ENCODE measurements at regions not wholly inside any gene's neighbourhood (a gene's known extent, or its start where the extent isn't known, plus 50 kb on each side); places are given as distances from the start of the nearest gene placed in this dataset.

DNA sequence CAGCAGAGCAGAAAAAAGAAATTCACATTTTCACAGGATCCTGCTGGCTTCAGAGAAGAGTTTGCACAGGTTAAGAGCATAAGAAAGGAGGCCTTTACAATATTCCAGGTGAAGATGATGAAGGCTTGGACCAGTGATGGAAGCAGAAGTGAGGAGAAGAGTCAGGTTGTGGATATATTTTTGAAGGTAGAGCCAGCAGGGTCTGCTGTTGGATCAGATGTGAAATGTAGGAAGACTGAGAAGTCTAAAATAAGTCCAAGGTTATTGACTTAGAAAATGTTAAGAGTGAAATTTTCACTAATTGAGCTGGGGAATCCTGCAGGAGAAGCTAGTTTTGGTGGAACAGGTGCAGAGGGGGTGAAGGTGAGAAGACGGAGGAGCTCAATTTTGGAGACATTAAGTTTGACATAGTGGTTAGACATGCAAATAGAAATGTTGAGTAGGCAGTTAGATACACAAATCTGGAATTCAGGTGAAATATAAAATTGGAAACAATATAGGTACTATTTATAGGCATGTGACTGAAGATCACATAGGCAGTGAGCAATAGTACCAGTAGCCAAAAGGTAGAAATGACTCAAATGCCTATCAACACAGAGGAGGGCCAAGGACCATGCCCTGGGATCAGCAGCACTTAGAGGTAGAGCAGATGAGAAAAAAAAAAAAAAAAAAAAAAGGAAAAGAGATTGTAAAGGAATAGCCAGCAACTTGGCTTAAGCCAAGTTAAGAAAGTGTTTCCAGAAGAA, 252.0 kb downstream of the AASDHPPT start:
- DNase-seq (ENCODE audit: low read depth in 2 of 2) = no peak

DNA sequence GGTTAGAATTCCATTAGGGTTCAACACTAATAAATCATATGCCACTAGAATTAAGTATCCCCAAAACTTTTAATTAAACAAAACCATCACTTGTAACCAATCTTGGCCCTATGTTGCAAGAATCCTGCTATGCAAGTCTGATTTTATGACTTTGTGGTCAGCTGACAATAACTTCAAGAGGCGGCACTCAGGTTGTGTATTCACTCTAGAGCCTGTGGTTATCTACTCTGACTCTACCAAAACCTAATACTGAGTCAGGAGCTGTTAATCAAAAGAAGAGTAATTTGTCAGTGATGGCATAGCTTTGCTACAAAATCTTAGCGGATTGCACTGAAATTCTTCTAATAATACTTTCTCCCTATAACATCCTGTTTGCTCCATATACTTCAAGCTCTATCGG, 253.7 kb downstream of the AASDHPPT start:
- DNase-seq (ENCODE audit: low read depth in 2 of 2) = no peak

DNA sequence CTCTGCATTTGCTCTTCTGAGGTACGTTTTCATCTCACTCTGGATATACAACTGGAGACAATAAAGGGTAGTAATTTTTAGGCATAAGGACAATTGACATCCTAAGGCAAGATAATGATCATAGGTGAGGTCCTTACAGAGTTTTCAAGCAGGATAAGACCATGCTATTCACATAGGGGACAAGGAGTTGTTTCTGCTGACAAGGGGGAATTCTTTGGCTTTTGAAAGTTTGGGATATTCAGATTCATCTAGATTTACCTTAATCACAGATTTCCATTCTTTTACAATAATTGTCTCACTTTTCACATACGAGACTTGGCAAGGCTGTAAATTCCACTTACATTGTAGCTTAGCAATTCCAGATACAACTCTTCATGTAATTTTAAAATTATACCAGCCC, 256.2 kb downstream of the AASDHPPT start:
- DNase-seq (ENCODE audit: low read depth in 2 of 2) = no peak

- no peak for DNase-seq (ENCODE audit: low read depth in 2 of 2)
These were observed 266.9 kb downstream of the AASDHPPT start for GRCh38 chr11:106344394-106344793.

- DNase-seq (ENCODE audit: low read depth in 2 of 2) = no peak
These were observed 267.5 kb downstream of the AASDHPPT start for GRCh38 chr11:106344966-106345365.

- DNase-seq (ENCODE audit: low read depth in 2 of 2) = no peak
These were observed 275.6 kb downstream of the AASDHPPT start for GRCh38 chr11:106353031-106353430.

GRCh38 chr11:106369224-106369623, 291.8 kb downstream of the AASDHPPT start:
- DNase-seq (ENCODE audit: low read depth in 2 of 2) = no peak

DNA sequence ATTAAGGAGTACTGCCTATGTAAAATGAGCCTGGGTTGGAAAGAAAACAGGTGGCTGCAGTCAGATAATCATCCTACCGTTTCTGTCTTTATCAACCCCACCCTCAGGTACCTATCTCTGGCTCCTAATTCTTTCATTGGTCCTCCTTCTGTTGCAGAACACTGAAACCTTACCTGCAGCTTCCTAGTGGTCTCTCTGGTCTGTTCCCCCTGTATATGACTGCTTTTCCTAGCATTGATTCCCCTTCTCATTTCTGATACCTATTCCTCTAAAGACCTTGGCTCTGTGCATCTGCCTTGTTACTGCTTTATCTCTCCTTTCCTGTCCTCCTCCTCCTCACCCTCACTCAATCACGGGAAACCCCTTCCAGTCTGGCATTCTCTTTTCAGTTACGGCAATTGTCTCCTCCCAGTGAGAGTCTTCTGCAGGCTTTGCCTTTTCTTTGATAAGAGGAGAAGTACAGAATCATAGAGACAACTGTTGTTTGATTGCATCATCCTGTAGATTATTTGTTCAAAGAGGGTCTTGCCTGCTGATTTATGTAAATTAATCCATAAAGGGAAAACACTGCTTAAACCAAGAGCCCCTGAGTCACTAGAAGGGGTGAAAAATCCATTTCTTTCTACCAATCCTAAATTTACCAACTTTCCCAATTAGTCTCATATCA, 301.2 kb downstream of the AASDHPPT start:
- no peak for DNase-seq (ENCODE audit: low read depth in 2 of 2)

GRCh38 chr11:106379265-106379664, 301.8 kb downstream of the AASDHPPT start:
- DNase-seq (ENCODE audit: low read depth in 2 of 2) = no peak

DNA sequence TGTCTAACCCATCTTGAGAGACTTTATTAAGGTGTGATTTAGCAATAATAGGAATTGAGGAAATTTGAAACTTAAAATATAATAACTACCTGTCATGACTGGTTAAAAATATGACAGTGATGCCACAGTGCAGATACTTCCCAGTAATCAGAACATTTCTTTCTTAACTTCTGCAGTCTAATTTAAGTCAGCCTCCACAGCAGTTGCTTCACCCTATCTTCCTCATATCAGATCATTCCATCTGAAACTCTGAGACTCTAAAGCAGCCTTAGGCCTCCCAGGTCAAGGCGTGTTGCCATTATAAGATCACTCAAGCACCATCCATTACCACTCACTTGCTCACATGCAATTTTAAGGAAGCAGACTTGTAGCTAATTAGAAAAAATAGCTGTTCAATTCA, 302.2 kb downstream of the AASDHPPT start:
- DNase-seq (ENCODE audit: low read depth in 2 of 2) = no peak

DNA sequence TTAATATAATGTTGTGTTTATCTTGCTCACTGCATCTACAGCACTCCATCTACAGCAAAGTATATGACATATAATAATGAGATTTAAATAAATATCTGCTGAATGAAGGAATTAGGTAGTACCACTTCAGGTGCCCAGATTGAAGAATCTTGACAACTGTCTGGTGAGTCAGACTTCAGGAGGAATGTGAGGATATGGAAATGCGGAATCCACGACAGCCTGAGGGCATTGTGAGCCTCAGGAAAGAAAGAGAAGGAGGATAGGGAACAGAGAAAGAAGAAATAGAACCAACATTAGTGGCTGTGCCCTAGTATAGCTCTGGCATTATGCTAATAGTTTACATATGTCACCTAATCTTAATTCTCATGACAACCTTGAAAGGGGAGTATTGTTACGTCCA, 304.4 kb downstream of the AASDHPPT start:
- no peak for DNase-seq (ENCODE audit: low read depth in 2 of 2)

DNA sequence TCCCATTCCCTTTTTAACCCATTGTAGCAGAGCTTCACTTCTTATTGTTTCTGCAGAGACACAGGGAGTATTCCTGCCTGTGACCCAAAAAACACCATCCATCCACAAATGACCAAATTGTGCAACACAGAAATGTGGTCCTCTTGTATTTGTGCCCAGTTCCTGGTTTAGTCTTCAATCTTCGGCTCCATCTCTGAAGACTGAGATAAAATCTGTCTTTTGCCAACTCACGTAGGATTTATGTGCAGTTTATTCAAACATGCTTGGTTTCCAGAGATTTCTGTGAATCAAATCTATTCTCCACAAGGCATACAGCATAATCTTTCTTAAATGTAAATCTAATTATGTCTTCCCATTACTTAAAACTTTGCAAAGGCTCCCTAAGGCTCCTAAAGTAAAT, 307.0 kb downstream of the AASDHPPT start:
- no peak for DNase-seq (ENCODE audit: low read depth in 2 of 2)

DNA sequence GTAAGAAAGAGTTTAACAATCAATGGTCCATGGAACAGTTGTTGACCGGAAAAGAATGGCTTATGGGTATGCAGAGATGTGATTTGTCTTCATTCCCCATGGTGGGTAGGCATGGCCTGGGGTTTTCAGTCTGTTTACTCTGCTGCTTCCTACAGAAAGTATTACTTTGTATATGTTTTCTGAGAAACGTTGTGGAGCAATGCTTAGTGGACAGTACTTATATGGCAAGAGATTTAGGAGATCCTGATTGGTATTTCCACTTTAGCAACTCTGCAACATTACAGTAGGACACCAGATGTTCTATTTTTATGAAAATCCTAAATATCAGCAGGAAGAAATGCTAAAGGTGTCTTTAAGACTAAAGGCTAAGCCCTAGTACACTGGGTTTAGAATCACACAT, 309.1 kb downstream of the AASDHPPT start:
- no peak for DNase-seq (ENCODE audit: low read depth in 2 of 2)

- DNase-seq (ENCODE audit: low read depth in 2 of 2) = no peak
These were observed 311.6 kb downstream of the AASDHPPT start for GRCh38 chr11:106389101-106389500.

DNA sequence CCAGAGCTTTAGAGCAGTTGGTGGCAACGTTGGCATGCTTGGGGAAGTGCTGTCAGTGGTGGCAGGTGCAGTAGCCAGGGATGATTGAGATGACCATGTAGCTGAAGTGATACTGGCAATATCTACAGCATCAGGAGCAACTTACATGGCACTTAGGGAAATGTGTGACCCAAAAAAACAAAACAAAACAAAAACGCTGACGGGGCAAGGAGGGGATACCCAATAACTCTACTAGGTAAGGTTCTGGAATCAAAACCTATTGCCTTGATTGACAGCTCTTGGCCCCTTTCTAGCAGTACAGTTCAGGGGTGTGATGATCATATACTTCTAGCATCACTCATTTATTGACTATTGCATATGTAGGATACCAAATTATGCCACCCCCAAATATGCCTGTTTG, 312.6 kb downstream of the AASDHPPT start:
- no peak for DNase-seq (ENCODE audit: low read depth in 2 of 2)

- peak in 1 of 2 donors; percentile 1 for DNase-seq (ENCODE audit: low read depth in 2 of 2)
These were observed 314.4 kb downstream of the AASDHPPT start for GRCh38 chr11:106391771-106392420.

DNA sequence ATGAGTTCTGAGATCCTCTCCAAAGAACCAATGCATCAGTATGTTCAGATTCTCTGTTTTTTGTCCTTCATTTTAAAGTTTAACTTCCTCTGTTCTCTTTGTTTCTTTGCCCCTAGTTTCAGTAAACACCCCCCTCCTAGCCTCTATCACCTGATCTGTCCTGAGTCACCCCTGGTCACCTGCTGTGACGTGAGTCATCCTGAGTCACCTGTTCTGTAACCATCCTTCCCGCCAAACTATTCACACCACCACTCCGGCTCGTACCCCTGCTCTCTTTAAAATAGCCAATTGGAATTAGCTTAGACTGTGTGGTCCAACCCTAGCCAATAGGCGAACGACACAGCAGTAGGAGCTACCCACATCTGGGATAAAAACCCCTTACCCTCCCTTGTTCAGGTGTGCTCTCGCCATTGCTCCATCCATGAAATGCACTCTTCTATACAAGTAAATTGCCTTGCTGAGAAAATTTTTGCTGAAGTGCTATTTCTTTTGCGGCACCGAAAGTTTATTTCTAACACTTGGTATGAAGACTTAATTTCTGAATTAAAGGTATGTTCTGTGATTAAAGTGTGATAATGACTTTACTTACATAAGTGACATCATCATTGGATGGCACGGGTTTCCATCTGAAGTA, 318.4 kb downstream of the AASDHPPT start:
- DNase-seq (ENCODE audit: low read depth in 2 of 2) = no peak

GRCh38 chr11:106397787-106398501, 320.5 kb downstream of the AASDHPPT start:
- DNase-seq (ENCODE audit: low read depth in 2 of 2) = no peak

- no peak for DNase-seq (ENCODE audit: low read depth in 2 of 2)
These were observed 321.1 kb downstream of the AASDHPPT start for GRCh38 chr11:106398502-106399075.

- DNase-seq (ENCODE audit: low read depth in 2 of 2) = peak in 1 of 2 donors; percentile 36
These were observed 321.6 kb downstream of the AASDHPPT start for GRCh38 chr11:106399076-106399511.

- DNase-seq (ENCODE audit: low read depth in 2 of 2) = no peak
These were observed 322.2 kb downstream of the AASDHPPT start for GRCh38 chr11:106399624-106400023.
